Amniotic epithelial cell (primary cell): ENCODE measurements at regions not wholly inside any gene's neighbourhood (a gene's known extent, or its start where the extent isn't known, plus 50 kb on each side); places are given as distances from the start of the nearest gene placed in this dataset.

ENCODE experiments used
- DNase-seq: peaks from one replicate; pipeline ENCODE4 v3.0.0-alpha.2; 2010; ENCODE audit warnings: low read depth

DNA sequence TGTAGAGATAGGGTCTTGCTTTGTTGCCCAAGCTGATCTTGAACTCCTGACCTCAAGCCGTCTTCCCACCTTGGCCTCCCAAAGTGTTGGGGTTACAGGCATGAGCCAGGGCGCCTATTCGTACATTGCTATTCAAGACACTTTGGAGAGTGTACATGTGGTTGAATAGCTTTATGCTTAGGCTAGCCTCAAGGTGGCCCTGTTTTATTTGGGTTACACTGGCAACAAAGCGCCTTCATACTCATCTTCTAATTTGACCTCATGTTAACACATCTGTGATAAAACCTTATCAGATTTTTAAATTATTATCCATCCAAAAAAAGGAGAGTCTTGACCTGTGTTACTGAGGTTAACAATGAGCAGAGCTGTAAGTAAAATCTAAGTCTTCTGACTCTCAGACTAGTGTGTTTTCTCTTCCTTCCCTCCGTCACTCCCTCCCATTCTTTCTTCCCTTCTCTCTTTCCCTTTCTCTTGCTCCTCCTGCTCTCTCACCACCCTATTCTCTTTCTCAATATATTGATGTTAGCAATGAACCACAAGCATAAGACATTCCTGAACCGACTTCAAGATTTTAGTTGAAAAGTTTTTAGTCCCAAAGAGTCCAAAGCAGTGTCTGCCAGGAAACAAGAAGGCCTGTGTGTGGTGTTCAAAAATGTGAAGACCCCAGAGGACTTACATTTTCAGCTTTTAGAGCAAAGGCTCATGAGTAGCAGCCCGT, 603.7 kb upstream of the CFAP20DC start:
- no peak for DNase-seq

DNA sequence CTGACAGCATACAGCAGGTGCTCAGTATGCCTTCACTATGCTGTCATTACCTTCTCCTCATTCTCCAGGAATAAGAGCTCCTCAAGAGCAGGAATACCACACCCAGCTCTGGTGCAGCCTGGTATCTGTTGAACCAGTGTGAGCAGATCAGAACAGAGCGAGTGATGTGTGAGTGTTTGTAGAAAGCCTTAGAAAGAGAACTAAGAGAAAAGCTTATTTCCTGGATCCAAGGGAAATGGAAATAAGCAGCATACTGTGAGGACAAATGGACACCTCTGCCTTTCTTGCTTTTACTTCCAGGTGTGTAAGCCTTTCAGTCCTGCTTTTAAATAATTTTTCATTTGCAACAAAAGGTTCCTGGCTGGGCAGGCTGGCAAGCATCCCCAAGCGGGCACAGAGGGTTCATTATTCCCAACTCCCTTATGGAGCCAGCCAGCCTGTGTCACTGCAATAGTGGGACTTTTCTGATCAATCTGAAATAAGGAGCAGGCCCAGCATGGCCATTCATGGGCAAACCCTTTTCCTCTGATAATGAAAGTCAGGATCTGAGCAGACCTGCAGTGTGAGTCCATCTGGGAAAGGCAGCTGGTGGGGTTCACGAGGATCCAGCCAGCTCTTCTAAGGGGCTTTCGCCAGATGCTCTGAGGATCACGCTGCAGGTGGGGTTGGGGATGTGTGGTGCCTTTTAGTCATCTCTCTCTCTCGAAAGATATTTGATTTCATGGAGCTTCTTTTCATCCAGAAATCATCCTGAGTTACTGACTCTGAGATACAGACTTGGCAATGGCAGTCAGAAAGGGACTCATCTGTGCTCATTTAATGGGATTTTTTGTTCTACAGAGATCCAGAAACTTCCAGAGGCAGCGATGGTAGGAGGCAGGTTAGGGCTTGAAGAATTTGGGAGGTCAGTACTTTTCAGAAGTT, 594.9 kb upstream of the CFAP20DC start:
- DNase-seq: no peak

DNA sequence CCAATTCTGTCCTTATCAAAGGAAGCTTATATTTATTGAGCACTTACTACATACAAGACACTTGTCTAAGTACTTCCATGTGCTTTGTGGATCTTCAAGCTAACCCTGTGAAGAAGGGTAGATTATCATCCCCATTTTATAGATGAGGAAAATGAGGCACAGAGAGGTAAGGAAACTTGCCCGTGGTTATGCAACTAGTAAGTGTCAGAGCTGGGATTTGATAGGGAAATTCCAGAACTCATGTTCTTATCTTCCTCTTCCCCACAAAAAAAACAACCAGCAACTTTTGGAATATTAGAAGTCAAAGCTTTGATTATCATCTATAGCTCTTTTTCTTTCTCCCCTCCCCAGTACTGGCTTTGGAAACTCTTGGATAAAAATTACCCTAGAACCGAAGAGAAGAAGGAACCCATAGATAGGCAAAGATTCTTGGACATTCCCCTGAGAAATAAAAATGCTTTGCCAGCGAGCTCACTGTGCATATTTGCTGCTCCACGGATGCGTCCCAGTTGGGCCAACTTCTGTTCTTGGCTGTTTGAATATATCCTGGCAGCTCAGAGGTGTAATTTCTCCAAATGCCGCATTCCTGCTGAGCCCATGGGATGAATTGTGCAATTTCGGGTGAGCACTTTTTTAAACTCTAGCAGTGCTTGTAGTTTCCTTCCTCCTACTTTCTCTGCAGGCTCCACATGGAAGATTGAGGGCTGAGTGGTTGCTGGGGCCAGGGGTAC, 591.5 kb upstream of the CFAP20DC start:
- DNase-seq: no peak

DNA sequence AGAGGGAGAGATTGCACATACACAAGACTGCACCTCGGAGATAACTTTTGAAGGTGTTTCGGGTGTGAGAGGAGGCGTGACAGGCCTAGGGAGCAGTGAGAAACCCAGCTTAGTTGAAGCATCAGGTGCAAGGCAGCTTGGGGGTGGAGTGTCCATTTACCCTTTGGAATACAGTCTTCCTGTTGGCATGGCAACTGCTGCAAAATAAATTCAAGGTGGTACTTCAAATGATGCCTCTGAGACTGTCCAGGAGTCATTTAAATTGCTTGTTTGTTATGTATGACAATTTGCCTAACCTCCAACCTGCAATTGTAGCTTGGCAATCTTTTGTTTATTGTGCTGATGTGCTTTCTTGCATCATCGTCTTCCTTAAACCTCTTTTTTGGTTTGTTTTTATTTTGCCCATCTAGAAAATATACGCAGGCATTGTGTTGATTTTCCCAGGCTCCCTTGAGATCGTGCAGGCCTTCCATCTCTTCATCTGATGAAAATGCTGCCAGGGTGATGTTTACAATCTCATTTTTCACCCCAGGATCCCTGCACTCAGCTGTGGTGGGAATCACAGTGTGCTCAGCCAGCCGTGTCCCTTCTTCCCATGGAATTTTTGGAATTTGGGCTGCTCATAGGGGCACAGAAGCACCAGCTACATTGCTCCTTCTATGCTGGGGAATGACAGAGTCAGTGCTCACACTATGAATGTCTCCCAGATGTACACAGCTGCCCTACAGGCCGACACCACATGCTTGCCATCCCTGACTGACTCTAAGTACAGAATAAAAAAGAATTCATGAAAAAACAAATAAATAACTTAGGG, 583.1 kb upstream of the CFAP20DC start:
- no peak for DNase-seq

DNA sequence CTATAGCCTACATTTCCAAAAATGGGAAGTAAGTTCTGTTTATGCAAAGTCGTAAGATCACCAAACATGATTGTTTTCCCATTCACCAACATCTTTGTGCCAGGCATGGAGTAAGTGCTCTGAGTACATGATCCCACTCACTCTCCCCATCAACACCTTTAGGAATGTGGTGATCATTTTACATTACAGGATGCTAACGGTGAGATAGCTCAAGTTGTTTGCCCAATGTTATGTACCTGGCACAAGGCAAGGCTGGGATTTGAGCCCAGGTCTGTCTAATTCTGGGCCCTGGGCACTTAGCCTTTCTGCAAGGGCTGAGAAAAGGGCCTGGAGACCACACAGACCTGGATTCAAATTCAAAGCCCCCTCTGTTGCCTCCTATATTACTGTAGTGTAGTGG, 581.7 kb upstream of the CFAP20DC start:
- DNase-seq: no peak

DNA sequence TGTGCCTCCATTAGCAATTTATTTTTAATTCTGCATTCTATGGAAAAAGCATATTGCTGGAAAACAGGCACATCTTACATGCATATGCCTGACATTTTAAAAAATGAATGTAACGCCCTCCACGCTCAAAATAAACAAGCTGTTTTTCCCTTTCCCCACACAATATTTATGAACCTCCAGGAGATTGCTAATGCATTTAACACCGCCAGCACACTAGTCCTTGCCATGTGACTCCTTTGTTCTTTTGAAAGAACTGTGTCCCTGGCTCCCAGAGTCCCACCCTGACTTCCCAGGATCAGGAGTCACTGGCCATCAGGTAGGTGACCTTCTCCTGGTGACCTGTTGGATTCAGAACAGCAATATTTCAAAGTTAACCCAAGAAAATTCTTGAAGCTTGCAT, 571.2 kb upstream of the CFAP20DC start:
- no peak for DNase-seq

DNA sequence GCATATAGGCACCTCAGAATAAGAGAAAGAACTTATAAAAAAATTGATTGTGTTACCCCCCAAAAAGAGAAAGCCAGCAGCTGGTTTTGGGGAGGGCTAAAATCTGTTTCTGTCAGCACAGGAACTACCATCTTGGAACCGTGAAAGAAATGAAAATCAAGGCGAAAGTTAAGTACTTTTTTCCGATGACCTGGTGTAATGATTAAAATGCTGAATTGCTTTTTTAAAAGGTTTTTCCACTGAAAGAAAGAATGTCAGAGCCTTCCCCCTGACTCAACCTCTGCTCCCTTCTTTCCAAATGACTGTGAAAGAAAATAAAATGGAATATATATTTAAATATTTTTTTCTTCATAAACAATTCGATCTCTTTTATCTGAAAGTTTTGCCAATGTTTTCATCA, 570.5 kb upstream of the CFAP20DC start:
- no peak for DNase-seq

DNA sequence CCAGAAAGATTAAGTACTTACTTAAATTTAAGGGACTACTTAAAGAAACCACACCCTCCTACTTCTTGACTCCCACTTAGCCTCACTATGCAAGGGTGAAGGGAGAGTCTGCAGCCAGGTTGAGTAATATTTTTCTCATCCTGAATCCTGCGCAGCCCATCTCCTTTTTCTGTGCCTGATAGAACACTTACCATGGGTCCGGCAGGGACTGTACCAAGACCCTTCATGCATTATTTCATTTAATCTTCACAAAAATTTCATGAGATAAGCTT, 562.6 kb upstream of the CFAP20DC start:
- no peak for DNase-seq

DNA sequence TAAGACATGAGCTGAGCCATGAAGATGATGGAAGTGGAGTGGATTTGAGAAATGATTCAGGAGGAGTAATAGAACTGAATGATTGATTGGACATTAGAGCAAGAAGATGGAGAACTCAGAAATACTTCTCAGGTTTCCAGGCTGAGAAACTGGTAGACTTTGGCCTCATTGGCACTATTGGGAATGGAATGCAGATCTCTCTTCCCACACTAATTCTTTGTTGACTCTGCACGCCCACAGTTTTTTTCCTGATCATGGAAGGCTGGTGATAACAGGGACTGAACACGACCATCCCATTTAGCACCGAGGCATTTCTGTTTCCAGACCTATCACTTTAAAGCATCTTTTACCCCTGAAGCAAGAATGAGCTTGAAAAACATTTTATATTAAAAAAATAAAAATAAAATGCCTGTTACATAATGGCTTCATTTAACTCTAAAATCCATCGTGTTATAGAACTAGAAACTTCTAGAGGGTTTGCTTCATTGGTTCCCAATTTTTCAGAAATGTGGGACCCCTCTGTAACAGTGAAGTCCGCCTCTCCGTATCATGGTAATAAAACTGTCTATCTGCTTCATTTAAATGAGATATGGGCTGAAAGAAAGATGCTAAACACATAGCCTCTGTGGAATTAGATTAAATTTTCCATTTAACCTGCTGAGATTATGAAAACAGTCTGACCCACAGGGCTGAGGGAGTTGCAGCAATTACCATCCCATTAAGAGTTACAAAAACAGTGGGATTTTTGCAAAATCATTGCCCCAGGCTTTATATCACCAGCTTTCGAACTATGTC, 562.0 kb upstream of the CFAP20DC start:
- no peak for DNase-seq

DNA sequence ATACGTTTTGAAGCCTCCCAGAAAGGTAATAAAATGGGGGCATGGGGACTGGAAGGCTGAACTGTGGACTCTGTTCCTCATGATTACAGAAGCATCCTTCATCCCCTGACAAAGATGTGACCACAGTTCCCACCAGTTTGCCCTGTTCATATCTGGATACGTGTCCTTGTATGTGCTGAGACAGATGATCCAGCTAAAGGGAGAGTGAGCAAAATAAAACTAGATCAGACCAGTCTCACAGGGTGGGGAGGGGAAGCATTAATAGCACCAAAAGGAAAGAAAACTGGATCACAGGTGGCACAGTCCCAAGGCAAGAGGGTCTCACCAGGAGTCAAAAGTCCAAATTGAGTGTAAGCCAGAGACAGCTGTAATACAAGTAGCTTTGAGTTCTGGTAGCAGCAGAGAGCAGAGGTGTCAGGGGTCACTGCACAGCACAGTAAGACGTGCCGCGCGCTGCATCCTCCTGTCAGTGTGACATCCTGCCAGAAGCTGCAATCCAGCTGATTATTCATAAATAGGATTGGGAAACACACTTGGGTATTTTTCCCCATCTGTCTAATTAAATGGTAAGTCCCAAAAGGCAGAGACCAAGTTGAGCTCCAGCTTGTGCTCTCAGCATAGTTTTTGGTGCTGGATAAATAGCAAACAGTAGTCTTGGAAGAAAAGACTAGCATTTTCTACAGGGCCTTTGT, 560.0 kb upstream of the CFAP20DC start:
- DNase-seq: no peak

DNA sequence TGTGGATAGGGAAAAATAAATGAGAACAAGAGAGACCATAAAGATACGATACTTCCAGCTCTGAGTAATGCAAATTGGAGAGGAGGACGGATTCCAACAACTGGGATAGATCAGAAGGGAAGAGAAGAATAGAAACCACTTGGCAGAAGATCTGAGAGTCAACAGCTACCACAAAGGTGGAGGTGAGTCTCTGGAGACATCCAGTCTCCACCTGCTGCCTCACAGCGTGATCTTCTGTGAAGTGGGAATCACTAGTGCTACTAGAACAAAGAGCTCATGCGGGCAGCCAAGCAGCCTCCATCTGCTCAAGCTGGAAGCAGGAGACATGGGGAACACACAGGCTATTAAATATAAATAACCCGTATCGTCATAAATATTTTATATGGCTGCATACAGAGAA, 558.5 kb upstream of the CFAP20DC start:
- DNase-seq: no peak

DNA sequence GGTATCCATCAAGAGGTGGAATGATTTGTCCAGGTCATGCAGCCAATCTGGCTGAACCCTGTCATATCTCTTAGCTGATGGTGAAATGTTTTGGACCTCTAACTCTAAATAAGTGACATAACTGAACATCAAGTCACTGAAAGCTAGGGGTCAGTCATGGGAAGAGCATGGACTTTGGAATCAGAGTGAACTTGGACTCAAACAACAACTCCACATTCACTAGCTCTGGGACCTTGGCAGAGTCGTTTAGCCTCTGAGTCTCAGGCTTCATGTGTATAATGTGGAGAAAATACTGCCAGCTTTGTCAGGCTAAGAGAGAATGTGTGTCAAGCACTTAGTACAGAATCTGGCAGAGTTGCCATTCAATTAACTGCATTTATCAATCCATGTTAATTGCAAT, 557.8 kb upstream of the CFAP20DC start:
- no peak for DNase-seq

DNA sequence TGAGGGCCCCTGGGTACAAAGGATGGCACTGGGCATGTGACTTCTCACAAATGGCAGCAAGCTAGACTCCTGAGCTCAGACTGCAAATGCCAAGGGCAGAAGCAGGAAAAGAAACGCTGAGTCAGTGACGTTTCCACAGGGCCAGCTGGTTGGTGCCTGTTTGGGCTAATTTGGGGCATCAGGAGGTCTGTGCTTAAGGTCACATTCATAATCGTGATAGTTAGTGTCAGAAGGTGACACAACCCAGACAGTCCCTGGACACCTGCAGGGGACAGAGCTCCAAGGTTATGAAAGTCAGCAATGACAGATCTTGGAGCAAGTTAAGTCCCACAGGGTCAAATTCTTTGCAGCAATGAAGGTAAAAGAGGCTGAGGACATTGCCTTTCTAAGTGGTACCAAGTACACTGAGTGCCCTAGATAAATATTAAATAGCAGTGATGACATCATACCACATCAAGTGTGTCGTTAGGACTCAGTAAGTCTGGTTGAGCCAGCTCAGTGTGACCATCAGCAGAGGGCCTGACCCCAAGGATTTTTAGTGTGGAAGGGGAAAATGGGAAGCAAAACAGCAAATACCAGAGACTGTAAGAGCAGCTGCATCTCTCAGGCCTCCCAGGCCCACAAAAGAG, 556.9 kb upstream of the CFAP20DC start:
- DNase-seq: no peak

DNA sequence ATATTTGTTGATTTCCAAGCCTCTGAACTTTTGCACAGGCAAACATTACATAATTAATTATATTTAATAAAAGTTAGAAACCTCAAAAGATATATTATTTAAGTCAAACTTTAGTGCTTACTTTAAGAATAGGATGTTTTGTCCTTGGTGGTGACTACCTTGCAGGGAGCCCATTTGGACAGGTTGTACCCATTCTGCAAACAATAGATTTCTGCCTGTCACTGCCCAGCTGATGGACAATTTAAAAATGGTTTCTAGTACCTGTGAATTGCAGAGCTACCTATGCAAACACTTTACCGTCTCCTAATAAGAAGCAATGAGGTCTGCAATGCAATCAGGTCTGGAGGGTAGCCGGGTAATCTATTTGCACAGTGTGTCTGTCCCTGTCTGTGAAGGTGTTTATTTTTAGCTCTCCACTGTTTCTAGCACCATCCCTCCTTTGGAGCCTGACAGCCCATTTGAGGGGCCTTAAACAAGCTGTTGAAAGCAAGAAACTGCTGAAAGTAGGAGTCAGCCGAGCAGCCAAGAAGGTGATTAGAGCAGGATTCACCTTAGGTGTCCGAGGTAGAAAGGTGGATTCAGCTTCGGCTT, 556.2 kb upstream of the CFAP20DC start:
- DNase-seq: no peak

DNA sequence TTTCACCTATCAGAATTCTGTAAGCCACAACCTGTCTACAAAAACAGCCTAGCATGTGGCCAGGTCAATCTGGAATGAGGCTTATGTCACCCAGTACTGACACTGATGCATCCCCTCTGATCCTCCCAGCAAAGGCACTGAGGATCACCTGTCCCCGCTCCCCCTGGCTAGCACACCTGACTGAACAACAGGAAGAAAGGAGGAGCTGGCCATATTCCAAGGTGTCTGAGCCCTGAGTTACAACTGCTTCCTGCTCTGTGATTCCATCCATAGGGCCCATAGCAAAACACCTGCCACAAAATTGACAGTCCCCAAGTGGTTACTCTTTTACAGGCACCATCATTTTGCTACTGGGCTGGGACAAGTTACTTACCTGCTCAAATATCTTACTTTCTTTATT, 555.5 kb upstream of the CFAP20DC start:
- no peak for DNase-seq

DNA sequence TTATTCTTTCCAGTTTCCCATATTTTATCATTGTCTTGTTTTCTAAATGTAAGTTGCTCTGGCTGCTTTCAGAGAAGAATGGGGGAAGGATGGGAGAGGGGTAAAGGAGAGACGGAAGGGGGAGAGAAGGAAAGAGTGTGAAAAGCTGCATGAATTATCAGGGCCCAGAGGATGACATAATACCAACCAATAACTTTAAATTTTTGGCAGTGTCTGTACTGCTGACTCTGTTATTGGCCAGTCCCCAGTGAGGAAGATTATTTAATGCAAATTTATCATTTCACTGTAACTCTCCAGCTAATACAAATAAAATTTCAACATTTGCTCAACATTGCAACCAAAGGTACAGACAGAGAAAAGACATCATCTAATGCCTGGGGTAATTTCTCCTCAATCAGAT, 551.7 kb upstream of the CFAP20DC start:
- no peak for DNase-seq

DNA sequence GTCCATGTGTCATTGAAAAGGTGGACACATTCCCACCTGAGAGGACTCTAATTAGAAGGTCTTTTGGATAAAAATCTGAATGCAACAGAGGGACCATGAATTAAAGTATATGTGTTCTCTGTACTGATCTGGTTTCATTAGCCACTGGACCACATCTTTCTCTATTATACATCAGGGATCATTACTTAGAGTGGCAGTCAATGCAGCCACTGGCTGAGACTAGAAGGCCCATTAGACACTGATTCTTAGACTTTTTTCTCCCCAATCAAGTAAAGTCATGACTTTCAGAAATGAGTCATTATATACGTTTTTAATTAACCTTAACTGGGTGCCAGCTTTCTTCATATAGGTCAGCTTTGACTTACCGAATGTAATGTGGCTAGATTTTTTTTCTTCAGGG, 550.8 kb upstream of the CFAP20DC start:
- no peak for DNase-seq

DNA sequence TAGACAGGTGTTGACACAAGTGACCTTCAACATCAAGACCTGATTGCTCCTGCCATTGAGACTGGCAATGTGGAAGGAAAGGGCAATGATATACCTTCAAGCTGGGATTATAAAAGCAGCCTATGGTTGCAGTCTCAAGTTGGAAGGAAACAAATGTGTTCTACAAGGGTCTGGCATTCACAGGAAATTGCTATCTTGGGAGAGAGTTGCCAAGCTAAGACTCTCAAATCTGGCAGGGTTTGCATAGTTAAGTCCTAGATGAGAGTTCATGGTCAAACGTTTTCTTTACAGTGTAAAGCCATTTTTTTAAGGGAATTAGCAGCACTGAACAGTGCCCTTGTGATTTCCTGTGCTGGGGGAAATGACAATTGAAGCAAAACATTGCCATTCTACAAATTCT, 546.9 kb upstream of the CFAP20DC start:
- DNase-seq: no peak

DNA sequence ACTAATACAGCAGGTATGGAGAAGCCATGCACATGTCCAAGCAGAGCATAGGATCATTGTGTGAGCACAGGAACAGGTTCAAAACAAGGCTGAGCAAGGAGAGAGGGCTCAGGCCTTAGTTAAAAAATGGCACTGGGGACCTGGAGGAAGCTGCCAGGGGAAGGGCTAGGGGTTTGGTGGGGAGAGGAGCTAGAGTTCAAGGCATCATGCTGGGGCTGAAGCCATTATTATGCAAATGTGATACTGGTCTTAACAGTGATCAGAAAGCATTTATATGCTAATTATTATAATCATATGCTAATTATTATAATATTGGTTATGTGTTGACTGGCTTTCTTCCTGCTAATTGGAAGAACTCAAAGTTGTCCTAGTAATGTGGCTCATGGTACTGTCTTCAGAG, 546.0 kb upstream of the CFAP20DC start:
- no peak for DNase-seq

DNA sequence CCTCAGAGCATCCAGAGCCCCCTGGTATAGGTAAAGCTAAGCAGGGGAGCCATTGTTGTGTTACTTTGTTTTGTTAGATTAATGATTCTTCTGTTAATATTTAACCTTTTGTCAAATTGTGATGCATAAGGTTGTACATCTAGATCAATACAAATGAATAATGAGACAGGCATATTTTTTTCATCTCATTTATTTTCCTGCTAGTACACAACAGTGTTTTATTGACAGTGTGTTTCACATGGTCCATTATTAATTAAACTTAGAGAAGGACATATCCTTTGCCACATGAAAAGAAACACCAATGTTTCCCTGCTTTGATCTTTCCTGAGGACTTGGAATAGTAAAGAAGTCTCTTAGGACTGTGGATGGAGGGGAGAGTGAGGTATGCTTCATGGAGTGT, 543.6 kb upstream of the CFAP20DC start:
- DNase-seq: no peak
